GM12878 (cell line): ENCODE measurements at regions not wholly inside any gene's neighbourhood (a gene's known extent, or its start where the extent isn't known, plus 50 kb on each side); places are given as distances from the start of the nearest gene placed in this dataset.

Experiments
- ATAC-seq: fragments of 200-7000 bp; cut with Tn5 transposase; 3 replicates; pipeline ENCODE4 v1.9.1; 2020; ENCODE audit warnings: mild to moderate bottlenecking, moderate library complexity
- BruUV-seq: library from RNA; stranded (reverse); fragments of 400-500 nt; replicated peaks from 2 replicates; lab custom pipeline; 2021; lab: Mats Ljungman, UMichigan
- CTCF ChIA-PET: fragments of 300-600 bp; sonication (Branson Sonifier 250); formaldehyde crosslinking; extraction: SDS; loops from one replicate; lab custom pipeline; 2021; ENCODE audit warnings: inconsistent platforms; lab: Yijun Ruan, JAX
- POLR2A ChIA-PET: fragments of 350-600 bp; formaldehyde crosslinking; extraction: SDS; loops from one replicate; lab custom pipeline; 2021; ENCODE audit warnings: inconsistent platforms; lab: Charles Lee
- RAD21 ChIA-PET: fragments of 300-600 bp; sonication (Branson Sonifier 250); formaldehyde crosslinking; loops from one replicate; lab custom pipeline; 2023; ENCODE audit warnings: antibody characterized with exemption; ENCODE audit not compliant: unreplicated experiment; lab: Charles Lee
- SMC1A ChIA-PET: fragments of 300-600 bp; sonication (Branson Sonifier 250); formaldehyde crosslinking; loops from one replicate; lab custom pipeline; 2023; ENCODE audit not compliant: unreplicated experiment, uncharacterized antibody; lab: Charles Lee
- DNase-seq: peaks from one replicate; pipeline ENCODE4 v3.0.0-alpha.2; 2011; ENCODE audit warnings: low read depth, low spot score
- FAIRE-seq: peaks from 3 replicates; lab custom pipeline; 2011; peaks lifted over from hg19 to GRCh38; lab: Jason Lieb, UNC
- H2AFZ ChIP-seq: 2 replicates; pipeline ENCODE4 v1.6.0; 2011; ENCODE audit warnings: low read depth, low read length, control low read depth; ENCODE audit not compliant: control insufficient read depth
- H3K27ac ChIP-seq: 2 replicates; pipeline ENCODE4 v1.5.1; 2011; ENCODE audit warnings: control low read depth; ENCODE audit not compliant: control insufficient read depth, insufficient read depth
- H3K27me3 ChIP-seq, 2 experiments: replicated peaks in 1 of 2; 2 replicates each; pipeline versions ENCODE4 v1.6.0 to v1.6.1; 2011; ENCODE audit warnings: low read length in 1 of 2; ENCODE audit not compliant: control insufficient read depth in 2 of 2, insufficient read depth in 2 of 2
- H3K36me3 ChIP-seq, 2 experiments: 2 replicates each; pipeline ENCODE4 v1.5.1; 2011; ENCODE audit warnings: low read length in 1 of 2; ENCODE audit not compliant: control insufficient read depth in 2 of 2, insufficient read depth in 2 of 2
- H3K4me1 ChIP-seq: 2 replicates; pipeline ENCODE4 v1.6.1; 2011; ENCODE audit warnings: mild to moderate bottlenecking, low read length, moderate library complexity, mixed read lengths; ENCODE audit not compliant: control insufficient read depth, insufficient read depth
- H3K4me2 ChIP-seq: 2 replicates; pipeline ENCODE4 v1.6.0; 2011; ENCODE audit warnings: control low read depth; ENCODE audit not compliant: control insufficient read depth, insufficient read depth
- H3K4me3 ChIP-seq: fragments of 200-600 bp; sonication (generic); 2 replicates; pipeline ENCODE4 v1.5.1; 2016
- H3K79me2 ChIP-seq: 2 replicates; pipeline ENCODE4 v1.6.0; 2011; ENCODE audit warnings: low read length; ENCODE audit not compliant: control insufficient read depth, insufficient read depth
- H3K9ac ChIP-seq: 2 replicates; pipeline ENCODE4 v1.8.0; 2011; ENCODE audit warnings: low read length, control low read depth, mixed read lengths; ENCODE audit not compliant: control insufficient read depth, insufficient read depth
- H3K9me3 ChIP-seq: replicated peaks from 3 replicates; pipeline ENCODE4 v1.5.1; 2011; ENCODE audit warnings: mild to moderate bottlenecking, low read length; ENCODE audit not compliant: control insufficient read depth, insufficient read depth
- H4K20me1 ChIP-seq: 2 replicates; pipeline ENCODE4 v1.6.0; 2011; ENCODE audit not compliant: control insufficient read depth, insufficient read depth
- ATF7 ChIP-seq: fragments of 450-650 bp; IDR thresholded peaks from 2 replicates; pipeline ENCODE4 v1.6.1; 2016; ENCODE audit warnings: low read depth, mild to moderate bottlenecking
- BCLAF1 ChIP-seq: fragments of 450-650 bp; IDR thresholded peaks from 2 replicates; pipeline ENCODE4 v1.6.1; 2017; ENCODE audit warnings: antibody characterized with exemption, mild to moderate bottlenecking, moderate library complexity
- BMI1 ChIP-seq: fragments of 450-650 bp; IDR thresholded peaks from 2 replicates; pipeline ENCODE4 v1.6.1; 2016; ENCODE audit warnings: mild to moderate bottlenecking, moderate library complexity, borderline replicate concordance
- JUND ChIP-seq: IDR thresholded peaks from 2 replicates; pipeline ENCODE4 v1.6.1; 2012; ENCODE audit warnings: low read depth, mild to moderate bottlenecking, low read length, improper control_type of control experiment, moderate library complexity
- KAT2A ChIP-seq: conservative IDR thresholded peaks from 2 replicates; pipeline ENCODE4 v1.6.1; 2011; ENCODE audit warnings: low read depth, low read length; ENCODE audit not compliant: control insufficient read depth
- NR2C1 ChIP-seq: fragments of 450-650 bp; IDR thresholded peaks from 2 replicates; pipeline ENCODE4 v1.6.1; 2017; ENCODE audit warnings: antibody characterized with exemption, mild to moderate bottlenecking, moderate library complexity
- PML ChIP-seq: IDR thresholded peaks from 2 replicates; pipeline ENCODE4 v1.6.1; 2012; ENCODE audit warnings: low read length, inconsistent platforms
- RBBP5 ChIP-seq: fragments of 200-600 bp; sonication (generic); conservative IDR thresholded peaks from 2 replicates; pipeline ENCODE4 v1.6.1; 2016
- SIX5 ChIP-seq: IDR thresholded peaks from 2 replicates; pipeline ENCODE4 v1.6.1; 2011; ENCODE audit warnings: mild to moderate bottlenecking, low read depth, low read length, moderate library complexity; ENCODE audit not compliant: severe bottlenecking
- SPI1 ChIP-seq: IDR thresholded peaks from 2 replicates; pipeline ENCODE4 v1.6.1; 2011; ENCODE audit warnings: low read depth, mild to moderate bottlenecking, low read length, moderate library complexity, borderline replicate concordance; ENCODE audit not compliant: insufficient read depth
- TAF1 ChIP-seq: IDR thresholded peaks from 2 replicates; pipeline ENCODE4 v1.6.1; 2011; ENCODE audit warnings: mild to moderate bottlenecking, low read depth, low read length, borderline replicate concordance
- TBL1XR1 ChIP-seq: IDR thresholded peaks from 2 replicates; pipeline ENCODE4 v1.6.1; 2012; ENCODE audit warnings: low read depth, low read length, improper control_type of control experiment
- ZSCAN29 ChIP-seq: fragments of 450-650 bp; IDR thresholded peaks from 2 replicates; pipeline ENCODE4 v1.6.1; 2017; ENCODE audit warnings: mild to moderate bottlenecking, moderate library complexity
- WGBS: methylation state at CpG from one replicate; pipeline ENCODE4 v1.1.6; 2016; ENCODE audit warnings: low lambda C conversion rate; ENCODE audit not compliant: insufficient replicate concordance, insufficient coverage; ENCODE audit errors: missing lambda C conversion rate; 5-methylcytosine and 5-hydroxymethylcytosine counted together
- in situ Hi-C: fragments of 300-500 bp; cut with MboI; formaldehyde crosslinking; loops from 9 replicates; pipeline ENCODE4 v1.14.3; 2018; ENCODE audit warnings: mixed read lengths
- intact Hi-C: fragments of 100-400 bp; cut with micrococcal nuclease; formaldehyde crosslinking; loops from one replicate; pipeline ENCODE4 v1.14.2; 2022; ENCODE audit not compliant: unreplicated experiment

GRCh38 chr4:138693526-138693925 is 322.1 kb upstream of the NOCT start:
- no peaks in the 10 kb centered on the region for H3K36me3 ChIP-seq
- in situ Hi-C loops (no loop called here), intact Hi-C loops (no loop called here)
- no peaks in the 10 kb centered on the region for H3K27me3 ChIP-seq
- H3K9me3 ChIP-seq = no peaks in the 10 kb centered on the region
- no TSS peak for BruUV-seq
- no peak overlapping the region for H3K27ac ChIP-seq
- no peaks in the 10 kb centered on the region for H4K20me1 ChIP-seq
- no peak for ATAC-seq
- POLR2A ChIA-PET = no interaction called here
- H2AFZ ChIP-seq = no peak overlapping the region
- CTCF ChIA-PET = no interaction called here
- H3K79me2 ChIP-seq = no peaks in the 10 kb centered on the region
- DNase-seq = no peak
- SMC1A ChIA-PET = interaction anchor here (1.0 to 1.4 kb wide), 2 partner anchors 9 to 12 kb away, joined by 4 to 5 read pairs; no protein-coding TSS in a partner anchor
- no peak overlapping the region for H3K4me3 ChIP-seq
- no peak overlapping the region for H3K9ac ChIP-seq
- H3K4me2 ChIP-seq = no peak overlapping the region
- H3K4me1 ChIP-seq = no peaks in the 10 kb centered on the region
- RAD21 ChIA-PET = no interaction called here
- TF ChIP-seq KAT2A (no peak), TBL1XR1 (no peak), ATF7 (no peak), NR2C1 (no peak), TAF1 (no peak), BMI1 (no peak), PML (no peak), BCLAF1 (no peak), JUND (no peak), ZSCAN29 (no peak), SIX5 (no peak), RBBP5 (no peak), SPI1 (no peak)
- no peak for FAIRE-seq
- 30% methylated on average over 3 of the region's 3 CpGs for whole genome bisulfite sequencing
